Limb (tissue), 2 donors: ENCODE measurements at regions not wholly inside any gene's neighbourhood (a gene's known extent, or its start where the extent isn't known, plus 50 kb on each side); places are given as distances from the start of the nearest gene placed in this dataset.

ENCODE experiments used
- DNase-seq, 2 donors: peaks; one replicate each; pipeline ENCODE4 v3.0.0-alpha.2; 2016; ENCODE audit errors: extremely low spot score in 2 of 2

DNA sequence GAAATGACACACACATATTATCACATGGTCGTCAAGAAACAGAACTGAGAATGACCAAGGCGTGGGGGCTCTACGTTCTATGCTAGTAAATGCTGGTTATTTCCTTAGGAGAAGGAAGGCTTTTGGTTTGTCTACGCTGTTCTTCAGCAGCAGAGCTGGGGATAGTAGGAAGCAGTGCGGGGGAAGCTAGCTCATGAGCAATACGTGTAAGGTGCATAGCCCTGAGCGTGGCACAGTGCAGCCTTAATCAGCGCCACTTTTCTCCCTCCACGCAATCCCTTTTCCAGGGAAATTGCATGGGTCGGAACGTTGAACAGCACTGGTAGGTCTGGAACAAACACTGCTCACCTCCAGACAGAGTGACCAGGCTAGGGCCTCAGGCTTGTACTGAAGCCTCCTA is 199.6 kb upstream of the FBXO11 start:
- DNase-seq, result no peak

- DNase-seq, result no peak
Measured at GRCh38 chr2:48107326-48107925, 201.1 kb upstream of the FBXO11 start.

GRCh38 chr2:48108455-48108854 is 202.2 kb upstream of the FBXO11 start:
- DNase-seq, result no peak

DNA sequence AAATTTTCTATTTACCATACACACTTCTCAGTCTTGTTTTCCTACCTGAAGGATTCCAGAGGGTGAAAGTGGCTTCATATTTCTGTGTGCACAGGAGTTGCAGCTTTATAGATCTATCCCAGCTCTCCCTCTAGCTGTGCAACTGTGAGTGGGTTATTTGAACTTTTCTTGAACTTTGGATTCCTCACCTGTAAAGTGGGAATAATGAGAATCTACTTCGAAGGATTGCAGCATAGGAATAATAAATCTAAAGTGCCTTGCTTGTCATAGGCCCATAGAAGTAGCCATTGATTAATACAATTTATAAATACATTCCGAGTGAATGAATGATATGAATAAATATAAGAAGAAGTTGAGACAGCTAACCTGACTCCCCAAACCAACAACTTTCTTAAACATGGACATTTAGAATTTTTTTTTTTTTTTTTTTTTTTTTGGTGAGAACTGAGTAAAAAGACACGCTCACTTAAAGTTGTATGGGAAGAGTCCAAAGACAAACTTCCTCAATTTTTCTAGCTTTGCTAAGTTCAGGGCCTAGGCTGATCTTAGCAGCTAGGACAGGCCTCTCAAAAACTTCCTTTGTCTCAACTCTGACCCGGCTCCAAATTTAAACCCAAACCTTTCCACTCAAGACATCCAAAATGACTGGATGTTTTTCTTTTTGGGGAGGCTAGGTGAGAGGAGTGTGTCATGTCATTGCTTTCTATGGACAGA is 203.3 kb upstream of the FBXO11 start:
- DNase-seq, result no peak

GRCh38 chr2:48110492-48110891 is 204.0 kb upstream of the FOXN2 start:
- DNase-seq, result no peak

DNA sequence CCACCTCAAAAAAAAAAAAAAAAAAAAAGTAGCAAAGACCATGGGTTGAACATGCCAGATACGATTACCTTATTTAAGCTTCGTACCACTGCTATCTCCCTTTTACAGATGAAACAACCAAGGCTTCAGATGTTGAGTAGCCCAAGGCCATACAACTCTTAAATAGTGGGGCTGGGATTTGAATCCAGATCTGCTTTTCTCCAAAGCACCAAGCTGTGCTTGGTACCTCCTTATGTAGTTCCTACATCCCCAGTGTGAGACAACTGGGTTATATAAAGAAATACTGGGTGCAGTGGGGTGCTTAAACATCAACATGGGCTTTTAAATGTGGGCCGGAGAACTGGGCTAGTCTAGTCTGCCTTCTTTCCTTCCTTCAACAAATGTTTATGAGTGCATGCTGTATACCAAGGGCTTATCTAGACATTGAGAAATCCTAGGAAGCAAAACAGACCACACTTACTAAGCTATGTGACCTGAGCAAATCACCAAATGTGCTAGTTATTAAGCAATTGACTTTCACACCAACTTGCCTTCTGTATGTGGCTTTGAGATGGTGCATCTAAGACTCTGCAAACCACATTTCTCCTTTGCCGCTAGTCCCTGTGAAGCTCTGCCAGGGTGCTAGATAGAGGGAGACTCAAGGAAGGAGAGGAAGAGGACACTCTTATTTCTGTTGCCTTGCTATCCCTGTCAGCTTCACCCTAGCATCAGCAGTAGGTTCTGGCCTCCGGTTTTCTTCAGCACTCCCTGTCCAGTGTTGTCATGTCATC is 201.4 kb upstream of the FOXN2 start:
- no peak for DNase-seq

DNA sequence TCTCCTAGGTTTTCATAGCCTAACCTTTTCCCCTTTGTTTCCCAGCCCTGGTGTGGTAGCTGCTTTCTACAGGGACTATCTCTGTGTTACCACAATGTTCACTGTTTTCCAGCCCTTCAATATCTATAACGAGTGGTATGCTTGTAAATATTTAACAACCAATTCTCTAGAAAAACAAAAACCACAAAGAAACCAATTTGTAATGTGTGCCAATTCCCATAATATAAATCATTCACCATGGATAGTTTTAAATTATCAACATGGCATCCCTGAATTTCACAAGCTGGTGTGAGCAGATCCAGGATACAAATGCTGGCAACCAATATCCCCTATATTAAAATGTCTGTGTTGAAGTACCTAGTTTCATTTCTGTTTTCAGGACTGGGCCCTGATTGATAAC is 200.7 kb upstream of the FOXN2 start:
- no peak for DNase-seq

GRCh38 chr2:48114256-48114655 is 200.2 kb upstream of the FOXN2 start:
- DNase-seq, result no peak

DNA sequence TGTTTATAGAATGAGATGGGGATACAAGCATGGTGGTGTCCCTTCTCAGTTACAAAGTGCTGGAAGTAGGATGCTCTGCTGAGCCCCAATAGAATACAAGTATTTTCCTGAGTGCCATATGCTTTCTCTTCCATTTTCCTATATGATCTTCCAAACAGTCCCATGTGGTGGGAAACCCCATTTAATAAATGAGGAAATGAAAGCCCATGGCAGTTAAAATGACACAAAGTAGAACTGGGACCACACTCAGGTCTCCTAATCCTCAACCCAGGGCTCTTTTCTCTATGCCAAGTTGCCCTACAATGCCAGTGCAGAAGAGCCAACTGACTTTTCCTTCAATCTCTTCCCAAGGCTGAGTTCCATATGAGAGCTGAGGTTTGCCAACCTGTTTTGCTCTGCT is 198.0 kb upstream of the FOXN2 start:
- no peak for DNase-seq

DNA sequence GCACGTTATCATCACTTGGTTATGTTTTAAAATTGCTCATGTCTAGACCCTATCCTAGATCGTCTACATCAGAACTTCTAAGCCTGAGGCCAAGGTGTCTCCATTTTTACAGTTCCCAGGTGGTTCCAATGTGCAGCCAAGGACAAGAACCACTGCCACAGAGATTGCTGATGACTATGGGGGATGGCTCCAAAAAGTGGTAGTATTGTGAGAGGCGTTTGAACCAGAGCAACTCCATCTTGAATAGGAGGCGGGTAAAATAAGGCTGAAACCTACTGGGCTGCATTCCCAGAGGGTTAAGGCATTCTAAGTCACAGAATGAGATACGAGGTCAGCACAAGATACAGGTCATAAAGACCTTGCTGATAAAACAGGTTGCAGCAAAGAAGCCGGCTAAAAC is 195.6 kb upstream of the FOXN2 start:
- no peak for DNase-seq

DNA sequence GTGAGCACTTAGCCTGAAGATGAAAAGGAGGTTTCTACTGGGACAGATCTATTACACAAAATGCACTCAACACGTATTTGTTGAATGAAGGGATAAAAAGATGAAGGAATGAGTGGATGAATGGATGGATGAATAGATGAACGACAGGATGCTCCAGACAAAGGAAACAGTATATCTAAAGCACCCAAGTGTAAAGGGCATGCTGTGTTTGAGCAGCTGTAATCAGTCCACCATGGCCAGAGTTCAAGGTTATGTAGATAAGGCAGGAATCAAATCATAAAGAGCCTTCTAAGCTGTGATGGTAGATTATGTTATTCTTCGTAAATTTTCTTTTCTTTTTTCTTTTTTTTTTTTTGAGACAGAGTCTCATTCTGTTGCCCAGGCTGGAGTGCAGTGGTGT is 194.4 kb upstream of the FOXN2 start:
- DNase-seq, result no peak

DNA sequence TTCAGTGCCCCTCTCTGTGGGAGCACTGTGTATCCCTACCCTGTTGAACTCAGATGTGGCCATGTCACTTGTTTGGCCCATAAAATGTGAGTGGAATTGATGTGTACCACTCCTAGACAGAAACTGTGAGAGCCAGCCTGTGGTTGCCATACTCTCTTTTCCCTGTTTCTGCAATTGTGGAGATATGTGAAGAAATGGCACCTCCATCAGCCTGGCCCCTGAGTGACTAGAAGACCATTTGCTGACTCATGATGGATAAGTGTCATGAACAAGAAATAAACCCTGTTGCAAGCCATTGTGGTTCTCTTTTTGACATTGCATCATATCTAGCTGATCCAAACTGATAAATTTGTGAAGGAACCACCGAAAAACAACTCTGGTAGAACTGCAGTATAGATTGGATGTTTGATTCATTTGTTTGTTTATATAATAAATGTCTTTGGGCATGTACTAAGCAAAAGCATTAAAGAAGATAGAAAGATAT is 193.7 kb upstream of the FOXN2 start:
- no peak for DNase-seq

- DNase-seq, result no peak
Measured at GRCh38 chr2:48122166-48122565, 192.3 kb upstream of the FOXN2 start.

DNA sequence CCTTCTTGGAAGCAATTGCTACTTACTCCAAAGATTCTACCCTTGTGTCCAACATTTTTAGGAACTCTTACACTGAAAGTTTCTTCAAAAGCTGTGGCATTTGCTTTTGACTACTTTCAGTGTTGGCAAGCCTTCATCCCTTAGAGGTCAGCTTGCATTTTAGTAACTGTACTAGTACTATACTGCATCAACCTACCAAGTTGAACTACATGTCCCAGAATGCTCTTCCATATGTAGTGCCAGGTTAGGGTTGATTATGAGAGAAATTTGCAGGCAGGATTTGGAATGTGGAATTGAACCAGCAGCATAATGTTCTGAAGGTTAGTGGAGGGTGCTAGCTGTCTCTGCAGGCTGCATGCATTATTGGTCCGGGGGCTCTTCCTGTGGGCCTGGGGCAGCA is 189.9 kb upstream of the FOXN2 start:
- no peak for DNase-seq

DNA sequence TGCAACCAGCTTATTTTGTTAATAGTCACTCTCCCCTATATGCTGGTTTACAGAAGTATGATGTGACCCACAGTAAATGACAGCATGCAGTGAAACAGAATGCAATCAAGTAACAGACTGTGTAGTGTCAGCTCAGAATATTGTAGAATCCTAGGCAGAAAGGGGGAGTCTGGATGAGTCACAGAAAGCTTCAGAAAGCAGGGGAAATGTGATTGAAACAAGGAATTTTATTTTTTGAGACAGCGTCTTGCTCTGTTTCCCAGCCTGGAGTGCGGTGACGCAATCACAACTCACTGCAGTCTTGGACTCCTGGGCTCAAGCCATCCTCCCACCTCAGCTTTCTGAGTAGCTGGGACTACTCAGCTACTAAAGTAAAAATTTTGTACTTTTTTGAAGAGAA is 188.3 kb upstream of the FOXN2 start:
- no peak for DNase-seq

- no peak for DNase-seq
Measured at GRCh38 chr2:48127612-48128191, 186.8 kb upstream of the FOXN2 start.

GRCh38 chr2:48129293-48129950 is 185.1 kb upstream of the FOXN2 start:
- no peak for DNase-seq

GRCh38 chr2:48131539-48132270 is 182.8 kb upstream of the FOXN2 start:
- DNase-seq, result peak; percentile 45 to 87

DNA sequence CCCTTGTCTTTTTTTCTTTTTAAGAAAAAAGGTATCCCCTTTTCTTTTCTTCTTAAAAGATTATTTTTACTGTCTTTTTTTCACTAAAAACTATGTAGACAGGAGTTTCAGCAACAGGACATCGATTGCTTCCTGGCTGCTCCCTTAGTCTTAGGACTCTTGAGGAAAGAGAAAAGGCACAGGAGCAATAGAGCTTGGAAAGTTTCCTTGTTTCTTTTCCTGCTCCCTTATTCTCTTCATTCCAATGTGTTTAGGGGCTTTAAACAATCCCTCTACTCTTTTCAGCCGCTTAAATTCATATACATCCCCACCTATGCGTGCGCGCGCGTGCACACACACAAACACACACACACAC is 182.2 kb upstream of the FOXN2 start:
- peak in 1 of 2 donors; percentile 67 for DNase-seq

- DNase-seq, result no peak
Measured at GRCh38 chr2:48134704-48135103, 179.8 kb upstream of the FOXN2 start.

DNA sequence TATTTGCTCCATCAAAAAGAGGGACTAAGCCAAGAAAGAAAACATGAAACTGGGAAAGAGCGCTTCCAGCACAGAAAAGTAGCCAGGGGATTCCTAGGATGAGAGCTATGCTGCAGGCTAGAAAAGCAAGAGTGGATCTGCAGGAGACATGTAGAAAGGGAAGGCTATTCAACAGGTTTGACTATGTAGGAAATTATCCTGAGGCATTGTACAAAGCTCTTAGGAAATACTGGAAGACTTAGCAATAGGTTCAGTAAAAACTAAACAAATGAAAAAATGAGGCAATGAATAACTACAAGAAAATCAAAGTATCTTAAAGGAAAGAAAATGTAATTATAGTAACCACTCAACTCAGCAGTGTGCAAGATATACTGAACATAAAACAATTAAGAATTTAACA is 178.7 kb upstream of the FOXN2 start:
- no peak for DNase-seq
